MG63 (cell line): ENCODE measurements at regions not wholly inside any gene's neighbourhood (a gene's known extent, or its start where the extent isn't known, plus 50 kb on each side); places are given as distances from the start of the nearest gene placed in this dataset.
"Not testable (repeated sequence)": the region's sequence is repeated elsewhere in the genome, so short reads cannot be mapped to it uniquely, and the experiment has no call there.

ENCODE experiments used
- DNase-seq: peaks from one replicate; pipeline ENCODE4 v3.0.0-alpha.2; 2020
- H3K27me3 ChIP-seq: fragments of 250-450 bp; sonication (Bioruptor Pico); 2 replicates; pipeline ENCODE4 v1.5.1; 2020; ENCODE audit warnings: mild to moderate bottlenecking, moderate library complexity
- H3K36me3 ChIP-seq: fragments of 250-450 bp; sonication (Bioruptor Pico); 2 replicates; pipeline ENCODE4 v1.5.1; 2020; ENCODE audit warnings: mild to moderate bottlenecking, moderate library complexity
- H3K4me3 ChIP-seq: fragments of 250-450 bp; sonication (Bioruptor Pico); 2 replicates; pipeline ENCODE4 v1.5.1; 2020; ENCODE audit warnings: mild to moderate bottlenecking, moderate library complexity
- H3K9me3 ChIP-seq: fragments of 250-450 bp; sonication (Bioruptor Pico); 2 replicates; pipeline ENCODE4 v1.5.1; 2020; ENCODE audit warnings: mild to moderate bottlenecking, moderate library complexity

DNA sequence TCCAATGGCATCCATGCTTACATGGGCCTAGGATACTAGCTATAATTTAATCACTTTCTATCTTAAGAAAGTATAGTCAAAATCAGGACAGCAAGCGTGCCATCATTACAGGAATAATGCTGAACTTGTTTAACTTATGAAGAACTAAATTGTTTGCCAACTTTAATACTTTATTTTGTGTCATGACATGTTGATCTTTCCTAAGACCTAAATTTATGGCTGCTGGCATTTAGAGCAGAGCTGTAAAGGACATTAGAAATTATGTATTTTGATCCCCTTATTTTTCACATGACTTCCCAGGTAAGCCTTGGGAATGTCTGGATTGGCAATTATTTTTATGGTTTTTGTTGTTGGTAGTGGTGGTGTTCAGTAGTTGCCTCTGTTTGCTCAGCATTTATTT lies 920.3 kb upstream of the GOT2 start:
- H3K27me3 ChIP-seq = no peaks in the 10 kb centered on the region
- no peaks in the 10 kb centered on the region for H3K36me3 ChIP-seq
- no peak for DNase-seq
- H3K4me3 ChIP-seq = no peak overlapping the region
- H3K9me3 ChIP-seq = peaks cover 12% of the 10 kb centered on the region

DNA sequence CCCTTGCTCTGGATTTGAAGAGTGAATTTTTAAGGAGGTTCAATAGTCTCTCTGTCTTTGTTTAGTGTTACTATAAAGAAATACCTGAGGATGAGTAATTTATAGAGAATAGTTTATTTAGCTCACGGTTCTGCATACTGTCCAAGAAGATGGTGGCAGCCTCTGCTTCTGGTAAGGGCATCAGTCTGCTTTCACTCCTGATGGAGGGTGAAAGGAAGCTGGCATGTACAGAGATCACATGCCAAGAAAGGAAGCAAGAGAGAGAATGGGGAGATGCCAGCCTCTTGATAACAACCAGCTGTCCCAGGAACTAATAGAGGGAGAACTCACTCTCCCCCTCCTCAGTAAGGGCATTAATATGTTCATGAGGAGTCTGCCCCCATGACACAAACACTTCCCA lies 917.5 kb upstream of the GOT2 start:
- peaks cover 28% of the 10 kb centered on the region for H3K9me3 ChIP-seq
- no peak for DNase-seq
- H3K36me3 ChIP-seq = no peaks in the 10 kb centered on the region
- H3K27me3 ChIP-seq = no peaks in the 10 kb centered on the region
- no peak overlapping the region for H3K4me3 ChIP-seq

DNA sequence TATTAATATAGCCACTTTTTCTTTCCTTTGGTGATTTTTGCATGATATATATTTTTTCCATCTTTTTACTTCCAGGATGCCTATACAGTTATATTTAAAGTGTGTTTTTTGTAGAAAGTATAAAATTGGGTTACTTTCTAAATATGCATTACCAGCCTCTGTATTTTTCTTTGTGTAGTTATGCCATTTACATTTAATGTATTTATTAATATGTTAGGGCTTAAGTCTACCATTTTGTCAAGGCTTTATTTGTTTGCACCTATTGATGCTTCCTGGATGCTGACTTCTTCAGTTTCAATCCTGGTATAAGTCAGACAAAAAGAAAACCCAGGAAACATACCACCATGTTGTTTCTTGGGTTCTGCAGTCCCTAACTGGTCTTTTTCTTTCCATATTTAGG lies 911.1 kb upstream of the GOT2 start:
- Histone ChIP-seq H3K9me3 (peaks cover 61% of the 10 kb centered on the region), H3K27me3 (no peaks in the 10 kb centered on the region), H3K36me3 (no peaks in the 10 kb centered on the region), H3K4me3 (no peak overlapping the region)
- DNase-seq = no peak

DNA sequence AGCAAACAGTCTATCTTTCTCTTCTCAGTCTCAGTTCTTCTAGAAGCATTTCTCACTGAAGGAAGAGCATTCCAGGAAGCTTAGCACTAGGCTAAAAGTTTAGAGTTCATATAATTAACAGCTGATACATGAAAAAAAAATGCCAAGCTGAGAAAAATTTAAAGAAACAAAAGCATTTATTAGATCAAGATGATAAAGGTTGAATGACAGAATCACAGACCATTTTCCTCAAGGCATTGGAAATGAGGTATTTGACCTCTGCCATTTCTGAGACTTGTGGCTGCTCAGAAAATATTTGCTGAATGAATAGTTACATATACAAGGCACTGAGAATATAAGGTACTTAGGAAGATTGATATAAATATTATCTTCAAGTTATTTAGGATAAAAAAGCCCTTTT lies 901.6 kb upstream of the GOT2 start:
- DNase-seq = peak; percentile 5
- no peaks in the 10 kb centered on the region for H3K27me3 ChIP-seq
- no peaks in the 10 kb centered on the region; the same call in 1 of the 2 replicates for H3K36me3 ChIP-seq
- H3K9me3 ChIP-seq = no peaks in the 10 kb centered on the region; the same call in 1 of the 2 replicates
- H3K4me3 ChIP-seq = no peak overlapping the region

DNA sequence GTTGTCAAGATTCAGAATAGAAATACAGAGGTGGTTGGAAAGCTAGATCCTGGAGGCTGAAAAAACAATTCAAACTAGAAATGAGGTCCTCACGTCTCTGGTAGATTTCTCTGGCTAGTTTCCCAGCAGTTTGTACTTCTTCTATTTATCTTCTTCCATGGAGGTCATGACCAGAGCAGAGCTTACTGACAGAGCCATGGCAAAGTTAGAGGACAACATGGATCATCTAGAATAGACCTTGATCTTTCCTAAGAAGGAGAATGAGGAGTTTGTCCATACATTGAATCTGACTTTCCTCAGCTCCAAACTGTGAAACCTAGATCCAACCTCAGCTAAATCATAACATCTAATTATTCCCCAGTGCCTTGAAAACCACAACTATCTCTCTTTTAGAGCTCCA lies 900.8 kb upstream of the GOT2 start:
- DNase-seq = no peak
- no peaks in the 10 kb centered on the region for H3K27me3 ChIP-seq
- H3K4me3 ChIP-seq = no peak overlapping the region
- no peaks in the 10 kb centered on the region; the same call in 1 of the 2 replicates for H3K9me3 ChIP-seq
- H3K36me3 ChIP-seq = no peaks in the 10 kb centered on the region; the same call in 1 of the 2 replicates

DNA sequence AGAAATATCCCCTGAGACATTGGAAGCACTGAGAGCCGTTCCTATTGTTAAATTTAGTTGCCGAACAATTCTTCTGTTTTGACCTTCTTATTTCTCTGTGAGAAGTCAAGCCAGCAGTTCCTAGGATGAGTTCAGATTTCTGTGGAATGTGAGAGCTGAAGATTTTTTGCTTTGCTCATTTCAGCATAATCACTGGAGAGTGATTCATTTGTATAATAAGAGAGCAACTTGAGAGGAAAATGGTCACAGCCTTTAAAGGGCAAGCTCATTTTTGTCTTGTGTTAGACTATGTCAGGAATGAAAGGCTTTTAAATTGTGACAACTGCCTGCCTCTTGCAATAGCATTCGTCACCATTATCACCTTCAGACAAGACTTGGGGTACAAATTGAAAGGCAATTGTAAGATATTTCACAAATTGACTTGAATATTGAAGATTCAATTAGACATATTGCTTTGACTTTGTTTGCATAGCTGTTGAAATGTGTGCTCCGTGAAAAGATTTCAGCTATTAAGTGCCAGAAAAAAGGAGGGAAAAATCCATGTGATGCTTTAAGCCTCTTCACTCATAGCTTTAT lies 900.0 kb upstream of the GOT2 start:
- no peaks in the 10 kb centered on the region; the same call in 1 of the 2 replicates for H3K9me3 ChIP-seq
- H3K4me3 ChIP-seq = no peak overlapping the region
- H3K27me3 ChIP-seq = no peaks in the 10 kb centered on the region
- DNase-seq = peak; percentile 16
- H3K36me3 ChIP-seq = no peaks in the 10 kb centered on the region; the same call in 1 of the 2 replicates

DNA sequence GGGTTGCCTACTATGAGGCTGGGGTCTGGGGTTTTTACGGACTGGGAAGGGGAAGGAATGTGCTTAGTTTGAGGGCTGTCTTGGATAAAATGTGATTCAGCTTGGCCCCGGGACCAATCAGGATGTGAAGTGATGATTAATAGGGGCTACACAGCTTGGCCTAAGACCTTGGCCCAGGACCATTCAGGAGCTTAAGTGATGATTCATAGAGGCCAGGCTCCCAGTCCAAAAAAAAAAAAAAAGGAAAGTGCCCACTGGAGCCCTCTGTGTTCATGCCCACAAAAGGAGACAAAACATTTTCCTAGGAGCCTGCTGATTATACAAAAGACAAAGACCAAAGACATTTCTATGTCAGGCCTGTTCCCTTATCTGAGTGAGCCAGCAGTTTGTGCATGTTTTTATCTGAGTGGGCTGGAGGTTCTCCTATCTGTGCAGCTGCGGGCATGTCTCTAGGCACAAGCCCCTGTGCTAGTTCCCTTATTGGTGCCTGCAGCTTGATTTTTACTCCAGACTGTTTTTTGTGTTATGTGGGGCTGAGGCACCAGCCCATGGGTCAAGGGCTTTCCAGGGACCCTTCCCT lies 898.2 kb upstream of the GOT2 start:
- H3K9me3 ChIP-seq = no peaks in the 10 kb centered on the region; the same call in none of the 2 replicates
- DNase-seq = peak; percentile 98
- no peak overlapping the region for H3K4me3 ChIP-seq
- H3K27me3 ChIP-seq = no peaks in the 10 kb centered on the region
- no peaks in the 10 kb centered on the region; the same call in 1 of the 2 replicates for H3K36me3 ChIP-seq

DNA sequence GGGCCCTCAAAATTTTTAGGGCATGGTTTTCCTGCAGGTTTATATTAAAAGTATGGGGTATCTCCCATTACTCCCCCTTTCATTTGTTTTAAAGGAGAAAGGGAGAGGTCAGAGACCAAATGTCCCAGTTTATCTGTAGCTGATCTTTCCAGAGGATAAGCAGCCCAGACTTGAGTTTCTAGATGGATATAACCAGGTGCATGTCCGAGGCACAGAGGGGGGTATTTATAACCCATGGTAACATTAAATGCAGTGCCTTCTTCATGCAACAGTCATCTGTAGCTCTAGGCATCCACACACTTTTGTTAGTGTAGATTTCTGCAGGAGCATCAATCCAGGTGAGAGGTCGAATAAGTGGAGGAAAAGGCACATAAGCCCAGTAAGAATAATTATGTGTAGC lies 890.3 kb upstream of the GOT2 start:
- not testable (repeated sequence) for DNase-seq, H3K4me3 ChIP-seq, H3K27me3 ChIP-seq, H3K9me3 ChIP-seq, H3K36me3 ChIP-seq

DNA sequence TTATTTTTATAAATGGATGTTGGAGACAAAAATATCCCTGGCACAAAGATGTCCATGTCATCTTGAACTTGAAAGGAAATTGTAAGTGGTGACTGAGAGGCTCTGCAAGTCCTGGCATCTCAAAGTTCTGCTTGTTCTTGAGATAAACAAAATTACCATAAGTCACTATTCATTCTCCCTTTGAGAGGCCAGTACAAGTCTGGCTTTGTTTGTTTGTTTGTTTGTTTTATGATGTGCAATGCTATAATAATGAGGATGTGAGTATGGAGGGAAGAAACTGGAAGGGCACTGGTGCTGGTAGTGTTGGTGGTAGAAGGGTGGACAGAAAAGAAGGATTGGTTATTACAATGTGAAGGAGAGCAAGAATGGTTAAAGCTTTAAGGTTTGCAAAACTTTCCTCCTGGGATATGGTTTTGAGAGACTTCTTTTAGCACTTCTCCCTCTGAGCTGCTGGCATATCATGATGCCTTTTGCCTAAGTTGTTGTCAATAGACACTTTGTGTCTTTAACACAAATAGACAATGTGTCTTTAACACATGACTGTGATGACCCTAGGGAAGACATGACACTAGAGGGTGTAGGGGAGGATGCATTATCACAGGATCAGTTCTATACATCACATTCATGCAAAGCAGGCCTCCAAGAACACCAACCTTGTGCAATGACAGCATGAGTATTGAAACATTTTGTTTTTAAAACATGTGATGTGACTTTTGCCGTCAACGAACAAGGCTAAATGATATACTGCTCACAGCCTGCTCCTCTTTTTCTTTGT lies 880.5 kb upstream of the GOT2 start:
- Histone ChIP-seq H3K4me3 (no peak overlapping the region), H3K9me3 (peaks cover 6% of the 10 kb centered on the region; the same call in 1 of the 2 replicates), H3K36me3 (no peaks in the 10 kb centered on the region), H3K27me3 (no peaks in the 10 kb centered on the region)
- no peak for DNase-seq

DNA sequence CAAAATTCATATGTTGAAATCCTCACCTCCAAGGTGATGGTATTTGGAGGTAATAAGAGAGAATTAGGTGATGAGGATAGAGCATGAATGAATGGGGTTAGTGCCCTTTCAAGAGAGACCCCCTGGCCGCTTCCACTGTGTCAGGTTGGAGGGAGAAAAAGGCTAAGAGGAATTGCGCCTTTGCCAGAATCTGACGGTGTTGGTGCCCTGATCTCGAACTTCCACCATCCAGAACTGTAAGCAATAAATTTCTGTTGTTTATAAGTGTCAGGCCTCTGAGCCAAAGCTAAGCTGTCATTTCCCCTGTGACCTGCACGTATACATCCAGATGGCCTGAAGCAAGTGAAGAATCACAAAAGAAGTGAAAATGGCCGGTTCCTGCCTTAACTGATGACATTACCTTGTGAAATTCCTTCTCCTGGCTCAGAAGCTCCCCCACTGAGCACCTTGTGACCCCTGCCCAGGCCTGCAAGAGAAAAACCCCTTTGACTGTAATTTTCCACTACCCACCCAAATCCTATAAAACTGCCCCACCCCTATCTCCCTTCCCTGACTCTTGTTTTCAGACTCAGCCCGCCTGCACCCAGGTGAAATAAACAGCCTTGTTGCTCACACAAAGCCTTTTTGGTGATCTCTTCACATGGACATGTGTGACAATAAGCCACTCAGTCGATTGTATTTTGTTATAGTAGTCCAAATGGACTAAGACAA lies 878.9 kb upstream of the GOT2 start:
- H3K9me3 ChIP-seq, H3K36me3 ChIP-seq, H3K4me3 ChIP-seq, DNase-seq, H3K27me3 ChIP-seq: not testable (repeated sequence)

DNA sequence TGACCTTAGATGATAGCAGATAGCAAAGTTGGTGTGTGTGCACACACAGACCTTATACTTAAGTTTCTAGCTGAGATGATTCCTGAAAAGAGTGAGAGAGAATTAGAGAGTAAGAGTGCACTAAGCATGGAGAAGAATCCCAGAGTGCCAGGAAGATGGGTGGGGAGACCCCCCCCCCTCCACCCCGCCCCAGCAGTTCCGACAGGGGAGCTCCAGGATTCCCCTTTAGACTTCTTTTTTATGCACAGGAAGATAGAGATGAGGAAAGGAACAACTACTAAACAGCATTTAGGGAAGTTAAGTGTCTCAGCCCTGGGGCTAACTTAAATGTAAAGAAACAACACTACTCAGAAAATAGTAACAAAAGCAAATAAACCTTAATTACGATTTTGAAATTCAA lies 878.0 kb upstream of the GOT2 start:
- H3K9me3 ChIP-seq = peaks cover 6% of the 10 kb centered on the region; the same call in 1 of the 2 replicates
- H3K4me3 ChIP-seq = no peak overlapping the region
- H3K27me3 ChIP-seq = no peaks in the 10 kb centered on the region
- DNase-seq = no peak
- H3K36me3 ChIP-seq = no peaks in the 10 kb centered on the region

DNA sequence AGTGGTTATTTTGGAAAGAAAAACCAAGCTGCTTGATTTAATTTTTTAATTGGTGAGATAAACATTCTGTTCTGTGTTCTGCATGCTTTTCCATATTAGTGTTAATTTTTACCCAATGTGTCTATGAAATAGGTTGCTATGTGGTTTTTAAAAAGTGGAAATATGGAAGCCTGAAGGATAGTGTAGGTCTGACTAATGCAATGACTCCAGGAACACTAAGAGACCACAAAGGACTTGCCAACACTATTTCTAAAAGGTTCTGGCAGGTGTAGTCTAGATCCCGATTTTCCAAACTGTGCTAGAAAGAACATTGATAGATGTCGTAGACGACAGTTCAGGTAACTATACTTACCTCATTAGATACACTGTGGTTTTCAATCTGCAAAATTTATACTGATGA lies 877.4 kb upstream of the GOT2 start:
- H3K27me3 ChIP-seq = no peaks in the 10 kb centered on the region
- H3K36me3 ChIP-seq = no peaks in the 10 kb centered on the region
- no peak for DNase-seq
- peaks cover 6% of the 10 kb centered on the region; the same call in 1 of the 2 replicates for H3K9me3 ChIP-seq
- no peak overlapping the region for H3K4me3 ChIP-seq

DNA sequence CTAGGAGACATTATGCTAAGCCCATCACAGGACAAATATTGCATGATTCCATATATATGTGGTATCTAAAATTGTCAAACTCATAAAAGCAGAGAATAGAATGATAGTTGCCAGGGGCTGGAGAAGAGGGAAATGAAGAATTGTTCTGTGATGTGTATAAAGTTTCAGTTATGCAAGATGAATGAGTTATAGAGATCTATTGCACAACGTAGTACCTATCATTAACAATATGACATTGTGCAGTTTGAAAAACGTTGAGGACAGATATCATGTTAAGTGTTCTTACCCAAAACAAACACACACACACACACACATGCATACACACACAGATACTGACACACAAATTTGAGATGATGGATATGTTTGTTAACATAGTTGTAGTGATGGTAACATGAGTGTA lies 871.6 kb upstream of the GOT2 start:
- Histone ChIP-seq H3K9me3 (no peaks in the 10 kb centered on the region; the same call in 1 of the 2 replicates), H3K36me3 (no peaks in the 10 kb centered on the region), H3K27me3 (no peaks in the 10 kb centered on the region), H3K4me3 (no peak overlapping the region)
- no peak for DNase-seq

DNA sequence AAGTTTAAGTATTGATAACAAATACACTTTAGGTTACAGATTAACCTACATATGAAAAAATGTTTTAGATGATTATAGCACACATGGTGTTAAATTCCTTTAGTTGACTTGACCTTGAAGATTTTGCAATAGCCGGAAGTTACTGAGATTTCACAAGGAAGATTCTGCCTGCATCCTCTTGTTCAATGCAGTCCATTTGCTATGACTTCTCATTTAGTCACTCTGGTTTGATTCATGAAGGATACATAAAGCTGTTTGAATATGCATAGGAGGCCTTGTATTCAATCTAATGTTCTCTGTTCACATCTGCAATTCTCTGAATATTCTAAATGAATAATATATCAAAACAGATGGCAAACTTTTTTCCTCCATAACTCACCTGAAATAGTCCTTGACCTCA lies 870.2 kb upstream of the GOT2 start:
- Histone ChIP-seq H3K36me3 (no peaks in the 10 kb centered on the region), H3K4me3 (no peak overlapping the region), H3K27me3 (no peaks in the 10 kb centered on the region), H3K9me3 (peaks cover 2% of the 10 kb centered on the region; the same call in 1 of the 2 replicates)
- DNase-seq = no peak

DNA sequence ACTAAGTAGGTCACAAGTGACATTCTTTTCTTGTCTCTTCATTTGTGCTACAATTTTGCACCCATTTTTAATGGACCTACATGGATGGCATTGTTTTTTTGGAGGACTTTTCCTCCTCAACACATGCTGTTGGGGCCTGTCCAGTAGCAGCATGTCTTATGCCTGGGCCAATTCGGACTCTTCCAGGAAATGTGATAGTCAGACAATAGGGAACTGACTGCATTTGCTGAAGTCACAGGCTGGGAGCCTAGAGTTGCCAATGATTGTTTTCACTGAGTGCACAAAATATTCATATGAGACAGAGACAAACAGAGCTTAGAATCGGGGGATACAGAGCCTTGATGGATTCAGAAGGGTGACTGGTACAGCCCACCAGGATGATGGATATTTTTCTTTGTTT lies 867.3 kb upstream of the GOT2 start:
- no peaks in the 10 kb centered on the region for H3K27me3 ChIP-seq
- DNase-seq = no peak
- 0 out of 2 replicates have a peak, but pooled peaks cover 2% of the 10 kb centered on the region for H3K9me3 ChIP-seq
- no peaks in the 10 kb centered on the region for H3K36me3 ChIP-seq
- H3K4me3 ChIP-seq = no peak overlapping the region

DNA sequence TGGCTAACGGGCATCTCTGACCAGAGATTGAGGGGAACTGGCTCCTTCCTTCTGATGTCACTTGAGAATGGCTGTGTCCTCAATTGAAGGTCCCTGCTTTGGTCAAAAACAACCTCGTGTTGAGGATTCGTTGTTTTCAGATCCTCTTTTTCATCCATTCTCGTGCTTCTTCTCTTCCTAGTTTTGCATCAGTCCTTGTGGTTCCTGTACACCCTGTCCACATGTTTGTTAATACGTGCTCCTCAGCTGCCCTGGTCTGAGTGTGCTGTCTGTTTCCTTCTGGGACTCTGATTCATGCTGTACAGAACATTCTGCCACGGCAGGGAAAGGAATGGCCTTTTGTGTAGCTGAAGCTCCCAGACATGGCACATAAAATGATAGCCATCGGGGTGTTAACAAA lies 863.2 kb upstream of the GOT2 start:
- Histone ChIP-seq H3K36me3 (no peaks in the 10 kb centered on the region), H3K4me3 (no peak overlapping the region), H3K27me3 (no peaks in the 10 kb centered on the region), H3K9me3 (0 out of 2 replicates have a peak, but pooled peaks cover 2% of the 10 kb centered on the region)
- peak; percentile 19 for DNase-seq

DNA sequence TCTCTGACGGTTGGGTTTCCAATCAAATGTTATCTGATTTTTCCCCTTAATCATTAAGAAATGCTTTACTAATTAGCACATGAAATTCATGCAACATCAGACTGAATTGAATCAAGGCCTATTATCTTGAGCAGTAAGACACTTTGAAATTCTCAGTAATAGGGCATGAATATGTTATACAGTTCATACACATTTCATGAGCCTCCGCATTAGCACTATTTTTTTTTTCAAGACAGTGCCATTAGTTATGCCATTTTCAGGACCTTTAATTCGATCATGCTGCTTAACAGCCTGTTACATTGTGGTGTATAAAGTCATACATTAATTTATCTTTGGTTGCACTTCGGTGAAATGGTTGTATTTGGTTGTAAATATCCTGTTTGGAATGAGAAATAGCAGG lies 862.6 kb upstream of the GOT2 start:
- DNase-seq = no peak
- Histone ChIP-seq H3K36me3 (no peaks in the 10 kb centered on the region), H3K27me3 (no peaks in the 10 kb centered on the region), H3K4me3 (no peak overlapping the region), H3K9me3 (0 out of 2 replicates have a peak, but pooled peaks cover 2% of the 10 kb centered on the region)
